ENCODE measurements at regions not wholly inside any gene's neighbourhood (a gene's known extent, or its start where the extent isn't known, plus 50 kb on each side); places are given as distances from the start of the nearest gene placed in this dataset.

DNA sequence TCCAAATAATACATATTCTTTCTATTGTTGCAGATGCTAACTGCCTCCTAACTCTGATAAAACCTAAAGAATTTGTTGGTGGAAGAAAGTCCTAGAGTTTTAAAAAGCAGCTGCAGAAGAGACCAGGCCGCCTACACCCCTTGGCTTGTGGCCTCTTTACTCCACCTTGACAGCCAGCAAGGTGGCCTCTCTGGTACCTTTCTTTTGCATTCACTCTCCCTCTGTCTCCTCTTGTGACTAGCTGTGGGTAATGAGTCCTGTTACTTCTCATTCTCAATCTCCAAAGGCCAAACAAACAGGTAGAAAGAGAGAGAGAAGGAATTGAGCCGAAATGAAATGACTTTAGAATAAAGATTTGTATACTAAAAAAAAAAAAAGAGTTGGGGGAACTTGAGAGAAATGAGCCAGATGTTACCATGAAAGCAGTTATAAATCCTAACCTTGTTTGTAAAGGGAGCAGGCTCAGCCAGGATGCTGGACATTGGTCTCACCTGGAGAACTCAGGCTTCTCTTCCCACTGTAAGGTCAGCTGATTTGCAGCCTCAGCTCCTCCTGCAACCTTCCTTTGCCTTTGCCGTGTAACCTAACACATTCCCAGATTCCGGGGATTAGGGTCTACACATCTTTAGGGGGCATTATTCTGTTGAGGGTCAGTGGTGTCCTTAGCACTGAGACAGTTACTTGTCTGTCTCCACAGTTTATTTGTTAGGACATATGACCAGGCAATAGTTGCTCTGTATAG is 164.1 kb upstream of the IRF2BP2 start:
- TF ChIP-seq, protein P1, sequence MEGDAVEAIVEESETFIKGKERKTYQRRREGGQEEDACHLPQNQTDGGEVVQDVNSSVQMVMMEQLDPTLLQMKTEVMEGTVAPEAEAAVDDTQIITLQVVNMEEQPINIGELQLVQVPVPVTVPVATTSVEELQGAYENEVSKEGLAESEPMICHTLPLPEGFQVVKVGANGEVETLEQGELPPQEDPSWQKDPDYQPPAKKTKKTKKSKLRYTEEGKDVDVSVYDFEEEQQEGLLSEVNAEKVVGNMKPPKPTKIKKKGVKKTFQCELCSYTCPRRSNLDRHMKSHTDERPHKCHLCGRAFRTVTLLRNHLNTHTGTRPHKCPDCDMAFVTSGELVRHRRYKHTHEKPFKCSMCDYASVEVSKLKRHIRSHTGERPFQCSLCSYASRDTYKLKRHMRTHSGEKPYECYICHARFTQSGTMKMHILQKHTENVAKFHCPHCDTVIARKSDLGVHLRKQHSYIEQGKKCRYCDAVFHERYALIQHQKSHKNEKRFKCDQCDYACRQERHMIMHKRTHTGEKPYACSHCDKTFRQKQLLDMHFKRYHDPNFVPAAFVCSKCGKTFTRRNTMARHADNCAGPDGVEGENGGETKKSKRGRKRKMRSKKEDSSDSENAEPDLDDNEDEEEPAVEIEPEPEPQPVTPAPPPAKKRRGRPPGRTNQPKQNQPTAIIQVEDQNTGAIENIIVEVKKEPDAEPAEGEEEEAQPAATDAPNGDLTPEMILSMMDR (IDR thresholded peaks at IDR 0.05), result no peak
- Histone ChIP-seq H3K27ac (no peak overlapping the region), H3K4me3 (no peak overlapping the region)
- DNase-seq (ENCODE audit: low spot score), result peak; percentile 47

DNA sequence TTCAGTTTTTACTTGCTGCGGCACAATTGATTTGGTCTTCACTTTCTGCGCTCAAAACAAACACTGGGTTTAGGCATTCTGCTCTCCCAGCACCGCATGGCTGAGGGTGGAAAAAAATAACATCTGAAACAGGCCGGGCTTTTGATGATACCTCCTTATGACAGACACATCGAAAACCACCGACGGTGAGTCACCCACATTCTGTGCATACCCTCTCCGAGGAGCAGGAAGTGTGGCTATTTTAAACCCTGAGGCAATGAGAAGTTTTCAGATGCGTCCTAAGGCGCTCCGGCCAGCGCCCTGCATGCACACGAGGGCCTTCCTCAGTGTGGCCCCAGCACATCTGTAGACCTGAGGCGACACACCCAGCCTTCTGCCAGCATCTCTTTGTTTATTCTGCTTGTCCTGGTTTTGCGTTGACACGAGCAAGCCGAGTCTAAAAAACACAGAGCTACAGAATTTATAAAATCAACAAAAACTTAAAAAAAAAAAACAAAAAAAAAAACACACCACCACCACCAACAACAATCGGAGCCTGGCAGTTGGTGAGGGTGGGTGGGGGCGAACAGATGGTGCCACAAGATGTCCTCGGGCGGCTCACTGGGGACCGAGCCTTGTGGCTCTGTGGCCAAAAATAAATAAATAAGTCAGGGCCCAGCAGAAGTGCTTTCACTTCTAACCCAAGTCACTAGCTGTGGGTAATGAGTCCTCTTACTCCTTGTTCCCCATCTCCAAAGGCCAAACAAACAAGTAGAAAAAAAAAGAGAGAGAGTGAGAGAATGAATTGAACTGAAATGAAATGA is 162.6 kb upstream of the IRF2BP2 start:
- peak overlapping the region; percentile 31 to 56 for H3K27ac ChIP-seq
- DNase-seq (ENCODE audit: low spot score), result peak; percentile 91
- H3K4me3 ChIP-seq, result peak overlapping the region; percentile 12
- TF ChIP-seq, protein P1 (IDR thresholded peaks at IDR 0.05), result no peak

DNA sequence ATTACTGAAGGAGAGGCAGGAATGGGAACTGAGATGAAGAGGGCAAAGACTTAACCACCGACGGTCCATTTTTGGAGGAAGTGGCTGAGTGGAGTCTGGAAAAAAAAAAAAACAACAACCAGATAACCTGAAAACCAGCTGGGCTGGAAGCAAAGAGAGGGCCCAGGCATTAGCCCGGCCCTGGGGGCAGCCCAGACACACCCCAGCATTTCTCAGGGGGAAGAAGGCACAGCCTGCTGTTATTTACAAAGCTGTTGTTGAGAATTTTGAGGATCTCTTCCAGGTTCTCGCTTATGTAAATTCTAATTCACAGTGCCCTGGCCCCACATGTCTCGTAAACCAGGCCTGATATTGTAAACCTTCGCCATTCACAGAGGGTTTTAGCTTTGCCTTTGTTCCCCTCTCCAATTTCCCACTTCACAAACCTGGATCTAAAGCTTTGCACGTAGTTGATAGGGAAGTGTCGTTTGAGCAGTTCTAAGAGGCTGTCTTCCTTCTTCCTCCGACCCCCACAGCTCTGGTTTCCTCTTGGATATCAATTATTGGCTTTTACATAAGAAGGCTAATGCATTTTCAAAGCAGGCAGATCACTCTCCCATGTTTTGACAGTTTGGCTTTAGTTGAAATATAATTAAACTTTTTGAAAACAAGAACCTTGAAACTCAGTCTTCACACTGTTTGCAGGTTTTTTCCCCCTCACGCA is 161.8 kb upstream of the IRF2BP2 start:
- DNase-seq (ENCODE audit: low spot score), result peak; percentile 55
- no peak overlapping the region for H3K4me3 ChIP-seq
- H3K27ac ChIP-seq, result peak overlapping the region; percentile 31 to 56
- TF ChIP-seq, protein P1 (IDR thresholded peaks at IDR 0.05), result no peak

DNA sequence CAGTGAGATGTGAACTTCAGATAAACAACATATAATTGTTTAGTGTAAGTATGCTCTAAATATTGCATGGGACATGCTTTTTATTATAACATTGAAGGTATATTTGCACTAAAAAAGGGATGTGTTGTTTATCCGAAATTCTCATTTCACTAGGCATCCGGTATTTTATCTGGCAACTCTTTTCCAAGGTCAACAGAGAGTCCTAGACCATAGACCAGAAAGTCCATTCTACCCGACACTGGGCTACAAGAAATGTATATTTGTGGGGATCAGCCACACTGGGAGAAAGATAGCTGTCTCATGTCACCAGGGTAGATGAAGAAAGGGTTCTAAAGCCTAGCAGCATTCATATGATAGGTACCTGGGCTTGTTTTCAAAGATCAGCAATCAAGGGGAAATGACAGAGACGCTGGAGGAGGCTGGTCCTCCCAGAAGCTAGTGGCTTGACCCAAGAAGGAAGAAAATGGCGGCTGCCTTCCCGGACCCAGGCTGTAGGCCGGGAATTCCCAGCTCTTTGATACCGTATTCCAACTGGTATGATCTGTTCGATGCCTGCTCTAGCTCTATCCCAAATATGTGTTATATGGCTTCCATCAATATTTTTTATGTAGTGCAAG is 161.1 kb upstream of the IRF2BP2 start:
- DNase-seq (ENCODE audit: low spot score), result peak; percentile 38
- no peak overlapping the region for H3K4me3 ChIP-seq
- H3K27ac ChIP-seq, result no peak overlapping the region
- TF ChIP-seq, protein P1 (IDR thresholded peaks at IDR 0.05), result no peak

DNA sequence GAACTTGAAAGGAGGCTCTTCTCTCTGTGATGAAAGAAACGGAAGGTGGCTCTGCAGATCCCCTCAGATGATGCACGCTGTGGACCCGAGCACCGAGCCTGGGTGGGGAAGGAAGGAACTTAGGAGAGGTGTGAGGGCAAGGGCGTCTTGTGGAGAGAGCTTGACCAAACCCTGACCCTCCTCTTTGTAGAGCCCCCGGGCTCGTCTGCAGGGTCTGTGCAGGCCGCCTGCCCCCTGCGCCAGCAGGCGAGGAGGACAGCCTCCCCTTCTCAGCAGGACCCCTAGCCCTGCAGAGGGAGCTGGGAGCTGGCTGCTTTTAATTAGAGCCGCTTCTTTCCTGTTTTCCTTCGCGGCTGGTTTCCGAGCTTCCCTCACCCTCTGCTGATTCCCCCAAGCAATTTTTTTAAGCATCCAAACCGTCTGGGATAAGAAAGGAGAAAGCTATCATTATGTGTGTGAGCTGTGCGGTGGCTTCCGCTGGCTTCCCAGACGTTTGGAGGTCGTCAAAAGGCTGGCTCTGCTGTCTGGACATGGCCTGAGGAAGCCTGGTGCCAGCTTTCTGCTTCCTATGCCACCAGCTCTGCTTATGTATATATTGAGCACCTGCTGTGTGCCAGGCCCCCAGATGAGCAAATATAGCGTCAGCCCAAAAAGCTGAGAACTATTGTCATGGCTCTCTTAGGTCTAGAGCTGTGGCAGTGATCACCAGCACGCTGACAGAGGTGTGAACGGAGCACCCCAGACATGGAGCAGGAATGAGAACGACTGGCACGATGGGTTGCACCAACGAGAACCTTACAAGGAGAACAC is 160.2 kb upstream of the IRF2BP2 start:
- no peak overlapping the region for H3K27ac ChIP-seq
- H3K4me3 ChIP-seq, result no peak overlapping the region
- DNase-seq (ENCODE audit: low spot score), result peak; percentile 66

More for the DNA sequence above, 160.2 kb upstream of the IRF2BP2 start:
- TF ChIP-seq, protein P1 (IDR thresholded peaks at IDR 0.05), result no peak
